ENCODE measurements at regions not wholly inside any gene's neighbourhood (a gene's known extent, or its start where the extent isn't known, plus 50 kb on each side); places are given as distances from the start of the nearest gene placed in this dataset.

DNA sequence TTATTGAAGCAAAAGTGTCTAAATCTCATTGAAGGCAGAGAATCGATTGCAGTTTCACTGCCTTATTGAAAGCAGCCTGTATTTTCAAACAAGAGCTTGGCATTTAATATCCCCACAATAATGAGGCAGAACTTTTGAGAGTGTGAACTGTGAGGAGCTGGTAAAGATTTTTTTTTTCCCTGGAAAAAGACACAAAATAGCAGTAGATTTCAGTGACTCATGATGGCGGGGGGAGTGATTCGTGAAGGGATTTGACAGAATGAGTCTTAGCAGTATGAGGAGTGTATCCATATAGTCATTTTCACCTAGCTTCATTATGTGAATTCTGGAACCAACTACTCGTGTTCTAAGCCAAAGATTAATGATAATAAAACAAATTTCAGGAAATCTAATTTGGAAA, 242.9 kb downstream of the ARL6IP6 start:
- TF ChIP-seq, protein P1, sequence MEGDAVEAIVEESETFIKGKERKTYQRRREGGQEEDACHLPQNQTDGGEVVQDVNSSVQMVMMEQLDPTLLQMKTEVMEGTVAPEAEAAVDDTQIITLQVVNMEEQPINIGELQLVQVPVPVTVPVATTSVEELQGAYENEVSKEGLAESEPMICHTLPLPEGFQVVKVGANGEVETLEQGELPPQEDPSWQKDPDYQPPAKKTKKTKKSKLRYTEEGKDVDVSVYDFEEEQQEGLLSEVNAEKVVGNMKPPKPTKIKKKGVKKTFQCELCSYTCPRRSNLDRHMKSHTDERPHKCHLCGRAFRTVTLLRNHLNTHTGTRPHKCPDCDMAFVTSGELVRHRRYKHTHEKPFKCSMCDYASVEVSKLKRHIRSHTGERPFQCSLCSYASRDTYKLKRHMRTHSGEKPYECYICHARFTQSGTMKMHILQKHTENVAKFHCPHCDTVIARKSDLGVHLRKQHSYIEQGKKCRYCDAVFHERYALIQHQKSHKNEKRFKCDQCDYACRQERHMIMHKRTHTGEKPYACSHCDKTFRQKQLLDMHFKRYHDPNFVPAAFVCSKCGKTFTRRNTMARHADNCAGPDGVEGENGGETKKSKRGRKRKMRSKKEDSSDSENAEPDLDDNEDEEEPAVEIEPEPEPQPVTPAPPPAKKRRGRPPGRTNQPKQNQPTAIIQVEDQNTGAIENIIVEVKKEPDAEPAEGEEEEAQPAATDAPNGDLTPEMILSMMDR (IDR thresholded peaks at IDR 0.05; ENCODE audit: extremely low read depth, insufficient read depth, missing control alignments) = no peak
- in situ Hi-C loops (cut with MboI; ENCODE audit: low pct_unique_long_range_greater_than_20kb, low sequenced_read_pairs, unreplicated experiment) = no loop called here
- no peak for DNase-seq (ENCODE audit: low spot score)

DNA sequence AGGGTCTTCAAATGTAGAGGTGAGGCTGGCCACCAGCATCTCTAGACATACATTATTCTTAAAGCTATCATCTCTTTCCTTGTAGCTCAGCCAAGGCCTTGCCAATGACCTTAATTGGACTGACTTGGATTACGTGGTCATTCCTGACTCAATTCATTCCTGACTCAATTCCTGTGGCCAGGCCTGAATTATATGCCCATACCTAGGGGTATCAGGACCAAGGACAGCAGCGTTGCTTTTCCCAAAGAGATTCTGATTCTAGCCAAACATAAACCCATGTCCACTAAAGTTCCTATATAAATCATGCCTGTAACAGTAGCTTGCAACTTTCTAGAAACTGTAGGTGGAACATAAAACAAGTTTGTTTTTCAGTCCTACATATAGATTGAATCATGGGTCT, 231.7 kb downstream of the ARL6IP6 start:
- in situ Hi-C loops (cut with MboI; ENCODE audit: low pct_unique_long_range_greater_than_20kb, low sequenced_read_pairs, unreplicated experiment) = no loop called here
- TF ChIP-seq, protein P1 (IDR thresholded peaks at IDR 0.05; ENCODE audit: extremely low read depth, insufficient read depth, missing control alignments) = no peak
- no peak for DNase-seq (ENCODE audit: low spot score)

DNA sequence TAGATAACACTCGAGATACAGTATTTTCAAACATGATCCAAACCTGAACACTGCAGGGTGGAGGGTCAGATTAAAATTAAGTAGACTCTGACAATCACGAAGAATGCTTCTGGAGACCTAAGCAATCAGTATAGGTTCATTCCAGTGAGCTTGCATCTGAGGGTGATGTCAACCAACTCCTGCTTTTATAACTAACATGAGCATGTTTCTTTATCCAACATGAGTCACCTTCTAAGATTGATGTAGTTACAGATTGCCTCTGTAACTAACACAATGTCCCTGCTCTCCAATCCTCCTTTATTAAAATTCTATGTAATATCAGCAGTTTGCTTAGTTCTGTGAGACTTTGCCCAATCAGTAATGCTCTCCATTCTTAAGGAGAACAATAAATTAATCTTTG, 225.7 kb downstream of the ARL6IP6 start:
- in situ Hi-C loops (cut with MboI; ENCODE audit: low pct_unique_long_range_greater_than_20kb, low sequenced_read_pairs, unreplicated experiment) = loop anchor here (25.0 kb wide), 1 partner anchor 568 kb away; no protein-coding TSS in a partner anchor
- DNase-seq (ENCODE audit: low spot score) = no peak
- TF ChIP-seq, protein P1 (IDR thresholded peaks at IDR 0.05; ENCODE audit: extremely low read depth, insufficient read depth, missing control alignments) = no peak

DNA sequence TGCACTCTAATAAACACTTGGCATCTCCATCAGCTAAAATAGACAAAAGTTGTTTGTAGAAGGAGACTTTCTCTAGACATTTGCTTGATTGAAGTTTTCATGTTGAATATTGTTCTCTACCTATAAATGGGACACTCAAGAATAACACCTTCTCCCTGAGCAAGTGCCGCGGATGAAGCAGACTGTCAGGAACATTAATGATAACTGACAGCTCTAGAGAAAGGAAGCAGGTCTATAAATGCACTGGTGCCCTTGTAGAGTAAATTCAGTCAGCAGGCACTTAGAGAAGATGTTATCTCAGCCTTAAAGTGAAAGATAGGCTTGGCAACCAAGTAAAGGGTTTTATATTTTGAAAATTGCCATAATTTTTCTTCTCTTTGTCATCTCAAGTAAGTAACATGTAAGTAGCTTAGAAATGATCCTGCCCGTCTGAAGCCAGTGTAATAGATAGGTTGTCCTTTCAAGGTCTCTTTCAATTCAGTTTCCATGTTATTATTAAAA, 224.6 kb downstream of the ARL6IP6 start:
- DNase-seq (ENCODE audit: low spot score) = no peak
- in situ Hi-C loops (cut with MboI; ENCODE audit: low pct_unique_long_range_greater_than_20kb, low sequenced_read_pairs, unreplicated experiment) = loop anchor here (25.0 kb wide), 1 partner anchor 569 kb away; no protein-coding TSS in a partner anchor
- TF ChIP-seq, protein P1 (IDR thresholded peaks at IDR 0.05; ENCODE audit: extremely low read depth, insufficient read depth, missing control alignments) = no peak

DNA sequence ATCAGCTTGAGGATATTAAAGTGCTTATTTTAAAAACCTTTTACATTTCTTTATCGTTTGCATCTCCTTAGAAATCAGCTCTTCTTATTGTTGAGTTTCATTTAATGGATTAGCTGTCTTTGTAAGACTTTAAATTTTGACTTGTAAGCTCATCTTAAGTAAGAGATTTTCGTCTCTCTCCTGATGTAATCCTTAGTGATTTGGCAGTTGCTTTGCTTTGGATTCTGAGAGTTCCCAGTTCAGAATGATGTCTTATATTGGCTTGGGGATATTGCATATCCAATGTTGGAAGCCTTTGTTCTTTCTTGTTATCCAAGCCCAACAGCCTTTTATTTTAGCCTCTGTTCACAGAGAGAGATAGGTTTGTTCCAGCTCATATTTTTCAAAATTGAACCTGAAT, 212.1 kb downstream of the ARL6IP6 start:
- in situ Hi-C loops (cut with MboI; ENCODE audit: low pct_unique_long_range_greater_than_20kb, low sequenced_read_pairs, unreplicated experiment) = loop anchor here (25.0 kb wide), 1 partner anchor 582 kb away; no protein-coding TSS in a partner anchor
- no peak for DNase-seq (ENCODE audit: low spot score)
- TF ChIP-seq, protein P1 (IDR thresholded peaks at IDR 0.05; ENCODE audit: extremely low read depth, insufficient read depth, missing control alignments) = no peak

DNA sequence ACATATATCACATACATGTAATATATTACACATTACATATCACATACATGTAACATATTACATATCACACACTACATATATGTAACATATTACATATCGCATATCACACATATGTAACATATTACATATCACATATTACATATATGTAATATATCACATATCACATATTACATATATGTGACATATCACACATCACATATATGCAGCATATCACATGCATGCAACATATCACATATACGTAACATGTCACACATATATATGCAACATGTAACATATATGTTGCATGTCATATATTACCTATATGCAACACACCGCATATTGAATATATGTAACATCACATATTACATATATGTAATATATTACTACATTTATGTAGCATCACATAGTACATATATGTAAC, 211.2 kb downstream of the ARL6IP6 start:
- TF ChIP-seq, protein P1 (IDR thresholded peaks at IDR 0.05; ENCODE audit: extremely low read depth, insufficient read depth, missing control alignments) = no peak
- in situ Hi-C loops (cut with MboI; ENCODE audit: low pct_unique_long_range_greater_than_20kb, low sequenced_read_pairs, unreplicated experiment) = loop anchor here (25.0 kb wide), 1 partner anchor 583 kb away; no protein-coding TSS in a partner anchor
- DNase-seq (ENCODE audit: low spot score) = no peak

All from GM13977 (cell line).